ENCODE measurements at regions not wholly inside any gene's neighbourhood (a gene's known extent, or its start where the extent isn't known, plus 50 kb on each side); places are given as distances from the start of the nearest gene placed in this dataset.
"Not testable (repeated sequence)": the region's sequence is repeated elsewhere in the genome, so short reads cannot be mapped to it uniquely, and the experiment has no call there.

- DNase-seq = no peak
These were observed 191.1 kb upstream of the NR5A2 start for GRCh38 chr1:199836430-199836829.

DNA sequence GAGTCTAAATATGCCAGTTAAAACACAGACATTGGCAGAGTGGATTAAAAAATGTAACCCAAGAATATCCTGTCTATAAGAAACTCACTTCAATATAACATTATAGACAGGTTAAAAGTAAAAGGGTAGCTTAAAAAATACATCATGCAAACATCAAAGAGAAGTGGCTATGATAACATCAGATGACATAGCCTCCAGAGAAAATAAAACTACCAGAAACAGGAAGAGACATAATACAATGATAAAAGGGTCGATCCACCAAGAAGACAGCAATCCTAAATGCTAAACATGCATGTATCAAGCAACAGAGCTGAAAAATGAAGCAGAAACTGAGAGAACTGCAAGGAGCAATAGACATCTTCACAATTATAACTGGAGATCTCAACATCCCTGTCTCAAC, 190.2 kb upstream of the NR5A2 start:
- DNase-seq = no peak

GRCh38 chr1:199839608-199840007, 187.9 kb upstream of the NR5A2 start:
- not testable (repeated sequence) for DNase-seq

- DNase-seq = not testable (repeated sequence)
These were observed 184.4 kb upstream of the NR5A2 start for GRCh38 chr1:199843096-199843495.

DNA sequence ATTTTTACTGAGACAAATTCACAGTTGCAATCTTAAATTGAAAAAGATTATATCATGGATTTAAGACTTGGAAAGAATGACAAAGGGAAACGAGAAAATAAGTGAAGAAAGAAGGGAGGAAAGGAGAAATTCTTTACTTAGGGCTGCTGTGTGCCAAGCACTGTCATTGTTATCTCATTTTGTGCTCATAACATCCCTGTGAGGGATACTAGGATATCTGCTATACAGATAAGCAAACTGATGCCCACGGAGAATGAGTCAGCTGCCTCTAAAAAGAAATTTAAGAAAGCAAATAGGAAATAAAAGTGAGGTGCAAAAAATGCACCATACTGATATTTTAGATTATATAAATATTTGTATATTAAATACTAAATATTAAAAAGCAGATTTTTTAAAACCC, 183.6 kb upstream of the NR5A2 start:
- no peak for DNase-seq

DNA sequence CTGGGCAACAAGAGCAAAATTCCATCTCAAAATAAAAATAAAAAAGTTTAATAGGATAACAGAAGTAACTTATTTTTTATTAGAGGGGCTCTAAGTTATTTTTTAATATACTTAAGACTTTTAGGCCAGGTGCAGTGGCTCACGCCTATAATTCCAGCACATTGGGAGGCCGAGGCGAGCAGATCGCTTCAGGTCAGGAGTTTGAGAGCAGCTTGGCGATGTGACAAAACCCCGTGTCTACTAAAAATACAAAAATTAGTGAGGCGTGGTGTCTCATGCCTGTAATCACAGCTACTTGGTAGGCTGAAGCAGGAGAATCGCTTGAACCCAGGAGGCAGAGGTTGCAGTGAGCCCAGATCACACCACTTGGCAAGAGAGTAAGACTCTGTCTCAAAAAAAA, 180.5 kb upstream of the NR5A2 start:
- no peak for DNase-seq

GRCh38 chr1:199851439-199852140, 175.9 kb upstream of the NR5A2 start:
- no peak for DNase-seq

DNA sequence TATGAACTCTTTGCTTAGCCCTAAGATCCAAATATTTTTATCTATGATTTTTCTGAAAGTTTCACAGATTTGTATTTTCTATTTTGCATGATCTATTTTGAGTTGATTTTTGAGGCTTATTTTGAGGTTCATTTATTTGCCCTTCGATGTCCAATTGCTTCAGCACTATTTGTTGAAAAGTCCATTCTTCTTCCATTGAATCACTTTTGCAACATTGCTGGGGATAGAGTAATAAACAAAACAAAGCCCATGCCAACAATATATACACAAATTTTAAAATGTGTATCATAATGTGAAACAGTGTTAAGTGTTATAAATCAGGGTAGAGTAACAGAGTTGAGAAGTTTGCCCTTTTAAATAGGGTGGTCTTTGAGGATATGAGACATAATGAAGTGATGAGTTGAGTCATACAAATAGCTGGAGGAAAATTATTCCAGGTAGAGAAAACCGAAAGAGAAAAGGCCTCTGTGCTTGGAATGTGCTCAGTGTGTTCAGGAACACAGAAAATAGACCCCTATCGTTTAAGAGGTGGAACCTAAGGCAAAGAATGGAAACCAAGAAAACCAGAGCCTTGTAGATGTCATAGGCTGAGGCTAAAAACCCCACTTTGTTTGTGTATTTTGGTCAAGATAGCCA, 172.7 kb upstream of the NR5A2 start:
- DNase-seq = no peak

DNA sequence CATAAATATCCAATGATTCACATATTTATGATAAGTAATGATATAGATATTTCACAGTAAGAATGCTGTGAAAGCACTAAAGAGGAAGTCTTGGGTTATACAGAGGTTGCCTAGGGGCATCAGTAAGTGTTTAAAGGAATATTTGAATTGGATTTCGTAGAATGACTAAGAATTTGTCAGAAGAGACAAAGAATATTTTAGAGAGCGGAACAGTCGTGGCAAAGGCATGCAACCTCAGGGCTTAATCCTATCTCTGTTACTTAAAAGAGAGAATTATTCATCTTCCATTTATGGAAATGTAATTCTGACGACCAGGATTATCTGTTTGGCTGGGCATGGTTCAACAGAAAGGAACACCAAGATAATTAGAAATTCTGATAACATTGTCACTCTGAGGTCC, 171.9 kb upstream of the NR5A2 start:
- DNase-seq = no peak

GRCh38 chr1:199856216-199856780, 171.2 kb upstream of the NR5A2 start:
- DNase-seq = no peak

DNA sequence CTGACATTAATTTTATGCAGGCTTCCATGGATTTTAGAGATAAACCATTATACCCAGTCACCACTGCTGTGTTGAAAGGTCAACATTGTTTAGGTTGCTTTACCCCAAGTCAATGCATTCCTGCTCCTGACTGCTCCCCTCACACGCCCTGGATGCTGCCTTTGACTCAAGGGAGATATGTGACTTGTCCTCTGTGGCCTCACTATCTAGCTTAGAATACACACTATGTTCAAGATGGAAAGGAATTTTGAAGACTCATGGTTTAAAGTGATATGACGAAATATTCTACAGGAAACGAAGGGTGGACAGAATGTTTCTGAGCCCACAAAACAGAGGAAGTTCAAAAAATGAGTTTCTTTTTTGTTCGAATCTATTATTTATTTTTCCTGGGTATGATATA, 170.4 kb upstream of the NR5A2 start:
- DNase-seq = no peak

DNA sequence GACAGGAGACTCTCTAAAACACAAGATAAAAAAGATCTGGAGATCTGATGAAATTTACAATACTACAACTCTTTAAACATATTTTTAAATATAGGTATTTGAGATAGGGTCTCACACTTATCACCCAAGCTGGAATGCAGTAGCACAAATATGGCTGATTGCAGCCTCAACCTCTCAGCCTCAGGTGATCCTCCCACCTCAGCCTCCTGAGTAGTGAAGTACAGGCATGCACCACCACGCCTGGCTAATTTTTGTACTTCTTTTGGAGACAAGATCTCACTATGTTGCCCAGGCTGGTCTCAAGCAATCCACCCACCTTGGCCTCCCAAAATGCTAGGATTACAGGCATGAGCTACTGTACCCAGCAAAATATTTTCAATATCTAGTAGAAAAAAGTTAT, 170.0 kb upstream of the NR5A2 start:
- no peak for DNase-seq

GRCh38 chr1:199858171-199858570, 169.3 kb upstream of the NR5A2 start:
- no peak for DNase-seq

DNA sequence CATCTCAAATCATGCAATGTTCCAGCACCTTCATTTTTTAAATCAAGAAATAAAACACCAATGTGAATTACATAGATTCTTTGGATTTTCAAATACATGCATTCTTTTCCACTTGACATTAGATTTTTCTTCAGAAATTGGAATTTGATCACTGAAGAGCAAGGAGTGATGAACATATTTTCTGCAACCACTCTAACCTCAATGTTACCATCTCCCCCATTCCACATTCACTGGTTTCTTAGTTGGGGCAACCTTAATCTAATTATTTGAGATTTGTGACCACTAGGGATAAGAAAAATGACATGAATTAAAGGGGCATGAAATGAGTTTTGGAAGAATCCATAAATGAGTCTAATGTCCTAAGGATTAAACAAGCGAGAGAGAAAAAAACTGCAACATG, 168.7 kb upstream of the NR5A2 start:
- DNase-seq = no peak

GRCh38 chr1:199859491-199859933, 168.0 kb upstream of the NR5A2 start:
- no peak for DNase-seq

DNA sequence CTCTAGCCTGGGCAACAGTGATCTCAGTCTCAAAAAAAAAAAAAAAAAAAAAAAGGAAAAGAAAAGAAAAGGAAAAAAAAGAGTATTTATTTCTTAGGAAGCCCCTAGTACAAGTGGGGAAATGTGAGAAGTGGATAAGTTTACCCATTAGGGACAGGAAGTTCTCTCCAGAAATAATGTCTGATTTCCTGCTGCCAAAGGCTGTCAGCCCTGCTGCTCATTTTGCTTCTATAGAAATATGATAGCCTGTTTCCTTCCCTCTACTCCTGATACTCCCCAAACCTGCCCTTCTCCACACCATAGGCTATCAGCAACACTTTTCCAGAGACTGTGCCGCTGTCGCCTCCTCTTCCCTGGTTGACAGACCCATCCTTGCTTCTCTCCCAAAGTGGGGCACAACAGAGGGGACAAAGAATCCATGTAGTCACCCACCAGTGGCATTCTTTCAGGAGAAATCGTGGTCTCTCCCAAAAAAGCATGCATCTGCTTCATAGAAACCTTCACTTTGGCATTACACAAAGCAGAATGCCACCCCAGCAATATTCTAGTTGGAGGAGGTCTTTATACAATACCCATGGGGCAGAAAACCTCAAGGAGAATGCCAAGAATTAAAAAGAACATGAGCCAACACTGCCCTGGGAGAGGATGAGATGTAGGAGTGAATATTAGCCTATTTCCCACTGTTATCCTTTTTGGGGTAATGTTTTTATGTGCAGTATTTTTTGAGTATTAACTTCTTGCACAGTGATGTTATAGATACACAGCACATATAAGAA, 166.3 kb upstream of the NR5A2 start:
- no peak for DNase-seq

DNA sequence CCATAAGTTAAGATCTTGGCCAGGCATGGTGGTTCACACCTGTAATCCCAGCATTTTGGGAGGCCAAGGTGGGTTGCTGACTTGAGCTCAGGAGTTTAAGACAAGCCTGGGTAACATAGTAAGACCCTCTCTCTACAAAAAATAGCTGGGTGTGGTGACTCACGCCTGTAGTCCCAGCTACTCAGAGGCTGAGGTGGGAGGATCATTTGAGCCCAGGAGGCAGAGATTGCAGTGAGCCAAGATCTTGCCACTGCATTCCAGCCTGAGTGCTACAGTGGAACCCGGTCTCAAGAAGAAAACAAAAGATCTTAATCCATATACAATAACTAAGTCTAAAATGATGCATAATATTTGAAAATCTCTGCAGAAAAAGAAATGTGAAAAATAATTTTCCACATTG, 165.5 kb upstream of the NR5A2 start:
- no peak for DNase-seq

- no peak for DNase-seq
These were observed 161.3 kb upstream of the NR5A2 start for GRCh38 chr1:199866210-199866617.

GRCh38 chr1:199867601-199868000, 159.9 kb upstream of the NR5A2 start:
- no peak for DNase-seq

GRCh38 chr1:199868777-199869176, 158.7 kb upstream of the NR5A2 start:
- no peak for DNase-seq

- no peak for DNase-seq
These were observed 152.2 kb upstream of the NR5A2 start for GRCh38 chr1:199875337-199875736.

DNA sequence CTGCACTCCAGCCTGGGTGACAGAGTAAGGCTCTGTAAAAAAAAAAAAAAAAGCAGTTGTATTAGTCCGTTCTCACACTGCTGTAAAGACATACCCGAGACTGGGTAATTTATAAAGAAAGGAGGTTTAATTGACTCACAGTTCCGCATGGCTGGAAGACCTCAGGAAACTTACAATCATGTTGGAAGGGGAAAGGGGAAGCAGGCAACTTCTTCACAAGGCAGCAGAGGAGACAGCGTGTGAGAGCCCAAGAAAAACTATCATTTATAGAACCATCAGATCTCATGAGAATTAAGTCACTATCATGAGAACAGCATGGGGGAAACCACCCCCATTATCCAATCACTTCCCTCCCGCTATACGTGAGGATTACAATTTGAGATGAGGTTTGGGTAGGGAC, 151.7 kb upstream of the NR5A2 start:
- no peak for DNase-seq

DNA sequence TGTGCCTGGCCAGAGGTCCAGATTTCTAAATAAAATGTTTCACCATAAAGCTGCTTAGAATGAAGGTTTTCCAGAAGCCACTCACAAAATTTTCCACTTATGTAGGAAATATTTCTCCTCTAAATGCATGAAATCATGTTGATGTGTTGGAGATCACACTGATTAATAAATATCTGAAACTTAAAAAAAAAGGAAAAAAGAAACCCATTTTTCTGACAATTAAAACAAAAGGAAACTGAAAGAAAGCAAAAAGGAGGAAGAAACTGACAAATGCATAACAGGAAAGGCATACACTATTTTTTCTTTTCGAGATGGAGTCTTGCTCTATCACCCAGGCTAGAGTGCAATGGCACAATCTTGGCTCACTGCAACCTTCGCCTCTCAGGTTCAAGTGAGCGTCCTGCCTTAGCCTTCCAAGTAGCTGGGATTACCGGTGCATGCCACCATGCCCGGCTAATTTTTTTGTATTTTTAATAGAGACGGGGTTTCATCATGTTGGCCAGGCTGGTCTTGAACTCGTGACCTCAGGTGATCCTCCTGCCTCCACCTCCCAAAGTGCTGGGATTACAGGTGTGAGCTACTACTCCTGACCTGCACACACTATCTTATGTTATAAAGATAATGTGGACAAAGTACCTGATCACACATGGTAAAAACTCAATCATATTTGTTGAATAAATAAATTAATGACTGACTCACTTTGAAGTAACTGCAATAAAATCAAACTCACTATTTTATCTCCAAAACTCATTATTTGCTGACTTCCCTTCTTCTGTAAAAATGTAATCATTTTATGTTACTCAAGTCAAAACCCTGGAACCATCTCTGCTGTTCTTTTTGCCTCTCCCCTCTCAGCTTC, 149.8 kb upstream of the NR5A2 start:
- DNase-seq = no peak
